Liver (tissue), 7 donors: ENCODE measurements at regions not wholly inside any gene's neighbourhood (a gene's known extent, or its start where the extent isn't known, plus 50 kb on each side); places are given as distances from the start of the nearest gene placed in this dataset.

ENCODE experiments used
- DNase-seq: peaks from one replicate; pipeline ENCODE4 v3.0.0-alpha.2; 2017; ENCODE audit warnings: low spot score
- H3K27ac ChIP-seq, 2 donors: one replicate each; pipeline ENCODE4 v1.7.0; 2013; ENCODE audit warnings: inconsistent platforms in 2 of 2, low read length in 2 of 2, control low read depth in 1 of 2, low read depth in 1 of 2, mild to moderate bottlenecking in 1 of 2
- H3K27me3 ChIP-seq, 4 donors: one replicate each; pipeline versions ENCODE4 v1.6.1 to v1.7.0; 2013; ENCODE audit warnings: low read length in 3 of 4, inconsistent platforms in 1 of 4, mild to moderate bottlenecking in 1 of 4, moderate library complexity in 1 of 4; ENCODE audit not compliant: control insufficient read depth in 4 of 4, insufficient read depth in 4 of 4
- H3K36me3 ChIP-seq, 4 donors: one replicate each; pipeline versions ENCODE4 v1.6.1 to v1.7.0; 2013; ENCODE audit warnings: low read length in 3 of 4, mild to moderate bottlenecking in 3 of 4, low read depth in 1 of 4, moderate library complexity in 1 of 4; ENCODE audit not compliant: control insufficient read depth in 4 of 4, insufficient read depth in 3 of 4
- H3K4me1 ChIP-seq, 4 donors: one replicate each; pipeline versions ENCODE4 v1.6.1 to v1.7.0; 2013; ENCODE audit warnings: low read length in 3 of 4, mild to moderate bottlenecking in 3 of 4, moderate library complexity in 1 of 4; ENCODE audit not compliant: control insufficient read depth in 4 of 4, insufficient read depth in 4 of 4
- H3K4me3 ChIP-seq, 3 donors: one replicate each; pipeline versions ENCODE4 v1.6.1 to v1.7.0; 2013; ENCODE audit warnings: low read length in 3 of 3, control low read depth in 1 of 3, low read depth in 1 of 3, mild to moderate bottlenecking in 1 of 3
- H3K9ac ChIP-seq, 2 donors: one replicate each; pipeline ENCODE4 v1.7.0; 2013; ENCODE audit warnings: low read length in 2 of 2, mild to moderate bottlenecking in 2 of 2, moderate library complexity in 2 of 2, control low read depth in 1 of 2, low read depth in 1 of 2
- H3K9me3 ChIP-seq, 4 donors: one replicate each; pipeline versions ENCODE4 v1.6.1 to v1.7.0; 2013; ENCODE audit warnings: low read length in 3 of 4; ENCODE audit not compliant: control insufficient read depth in 4 of 4
- ATF3 ChIP-seq: IDR thresholded peaks from 2 replicates; pipeline ENCODE4 v1.6.1; 2016; ENCODE audit warnings: antibody characterized with exemption
- EGR1 ChIP-seq, 2 donors: IDR thresholded peaks; 2 replicates each; pipeline ENCODE4 v1.6.1; 2016 to 2018; ENCODE audit warnings: antibody characterized with exemption in 2 of 2, low read depth in 2 of 2
- FOXA1 ChIP-seq: IDR thresholded peaks from 2 replicates; pipeline ENCODE4 v1.6.1; 2016; ENCODE audit warnings: antibody characterized with exemption
- FOXA2 ChIP-seq: IDR thresholded peaks from 2 replicates; pipeline ENCODE4 v1.6.1; 2016; ENCODE audit warnings: antibody characterized with exemption
- GABPA ChIP-seq, 2 donors: IDR thresholded peaks in 1 of 2; conservative IDR thresholded peaks in 1 of 2; 2 replicates each; pipeline ENCODE4 v1.6.1; 2016; ENCODE audit warnings: antibody characterized with exemption in 2 of 2, mild to moderate bottlenecking in 1 of 2, moderate library complexity in 1 of 2
- HNF4A ChIP-seq, 2 donors: conservative IDR thresholded peaks; 2 replicates each; pipeline ENCODE4 v1.6.1; 2016; ENCODE audit warnings: antibody characterized with exemption in 2 of 2, mild to moderate bottlenecking in 2 of 2
- HNF4G ChIP-seq: IDR thresholded peaks from 2 replicates; pipeline ENCODE4 v1.6.1; 2016; ENCODE audit warnings: antibody characterized with exemption
- JUND ChIP-seq, 2 donors: IDR thresholded peaks; 2 replicates each; pipeline ENCODE4 v1.6.1; 2016; ENCODE audit warnings: antibody characterized with exemption in 2 of 2
- MAX ChIP-seq: IDR thresholded peaks from 2 replicates; pipeline ENCODE4 v1.6.1; 2016; ENCODE audit warnings: antibody characterized with exemption
- SP1 ChIP-seq: IDR thresholded peaks from 2 replicates; pipeline ENCODE4 v1.6.1; 2018; ENCODE audit warnings: antibody characterized with exemption, mild to moderate bottlenecking
- TAF1 ChIP-seq: conservative IDR thresholded peaks from 2 replicates; pipeline ENCODE4 v1.6.1; 2016; ENCODE audit warnings: antibody characterized with exemption, mild to moderate bottlenecking
- YY1 ChIP-seq: IDR thresholded peaks from 2 replicates; pipeline ENCODE4 v1.6.1; 2016; ENCODE audit warnings: antibody characterized with exemption, mild to moderate bottlenecking
- ZBTB33 ChIP-seq: IDR thresholded peaks from 2 replicates; pipeline ENCODE4 v1.6.1; 2016; ENCODE audit warnings: antibody characterized with exemption
- WGBS: extraction: QIAGEN DNeasy Blood & Tissue Kit; methylation state at CpG from one replicate; pipeline ENCODE4 v1.1.7; 2013; 5-methylcytosine and 5-hydroxymethylcytosine counted together
- donor health status: healthy.
- donor health status: healthy.
- donor health status: healthy.
- donor health status: healthy.

DNA sequence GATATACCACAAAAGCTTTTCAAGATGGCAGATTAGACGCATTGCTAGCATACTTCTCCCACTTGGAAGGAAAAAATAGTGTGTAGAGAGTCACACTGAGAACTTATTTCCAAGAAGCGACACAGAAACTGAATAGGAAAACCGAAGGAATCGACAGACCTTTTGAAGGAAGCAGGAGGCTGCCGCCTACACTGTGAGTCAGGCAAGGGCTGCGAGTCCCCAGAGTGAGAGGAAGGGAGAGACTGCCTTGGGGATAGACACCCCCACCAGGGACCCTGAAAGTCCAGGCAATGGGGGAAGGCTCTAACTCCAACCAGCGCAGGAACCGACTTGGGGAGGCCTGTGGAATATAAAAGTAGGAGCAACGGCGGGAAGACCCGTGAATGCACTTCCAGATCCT, 53.7 kb upstream of the SIRPG start:
- Histone ChIP-seq H3K36me3 (no peaks in the 10 kb centered on the region), H3K4me3 (no peak overlapping the region), H3K9me3 (peaks cover 0 to 7% (median under 1%) of the 10 kb centered on the region in 4 donors), H3K4me1 (no peaks in the 10 kb centered on the region), H3K27me3 (peaks cover 0 to 4% (median 1%) of the 10 kb centered on the region in 4 donors), H3K9ac (no peak overlapping the region), H3K27ac (no peak overlapping the region)
- no peak for TF ChIP-seq GABPA (IDR thresholded peaks at IDR 0.05 in 1 of 2, conservative IDR thresholded peaks at IDR 0.05 in 1 of 2)
- no peak for TF ChIP-seq FOXA2
- no peak for TF ChIP-seq SP1
- TF ChIP-seq MAX, result no peak
- TF ChIP-seq HNF4G, result no peak
- WGBS, result 86% methylated on average over 11 of the region's 11 CpGs
- DNase-seq, result no peak

DNA sequence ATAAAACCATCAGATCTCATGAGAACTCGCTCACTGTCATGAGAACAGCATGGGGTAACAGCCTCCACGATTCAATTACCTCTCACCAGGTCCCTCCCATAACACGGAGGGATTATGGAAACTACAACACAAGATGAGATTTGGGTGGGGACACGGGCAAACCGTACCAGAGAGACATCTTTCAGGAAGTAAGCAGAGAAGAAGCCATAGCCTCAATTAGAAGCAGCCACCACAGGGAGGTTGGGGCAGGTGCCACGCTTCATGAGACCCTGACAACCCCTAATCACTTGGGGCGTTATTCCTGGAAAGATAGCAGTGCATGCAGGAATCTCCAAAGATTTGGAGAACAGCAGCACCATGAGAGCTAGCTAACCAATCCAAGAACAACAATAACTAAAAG, 52.9 kb upstream of the SIRPG start:
- Histone ChIP-seq H3K9me3 (peaks cover 0 to 7% (median under 1%) of the 10 kb centered on the region in 4 donors), H3K4me3 (no peak overlapping the region), H3K9ac (no peak overlapping the region), H3K27ac (no peak overlapping the region), H3K27me3 (peaks cover 0 to 4% (median 1%) of the 10 kb centered on the region in 4 donors), H3K36me3 (no peaks in the 10 kb centered on the region), H3K4me1 (no peaks in the 10 kb centered on the region)
- DNase-seq, result no peak
- no peak for TF ChIP-seq HNF4G
- TF ChIP-seq TAF1, result no peak
- no peak for TF ChIP-seq ATF3
- TF ChIP-seq JUND (IDR thresholded peaks at IDR 0.05), result no peak
- no peak for TF ChIP-seq FOXA1
- TF ChIP-seq ZBTB33, result no peak
- TF ChIP-seq MAX, result no peak
- TF ChIP-seq HNF4A (conservative IDR thresholded peaks at IDR 0.05), result no peak
- TF ChIP-seq GABPA (IDR thresholded peaks at IDR 0.05 in 1 of 2, conservative IDR thresholded peaks at IDR 0.05 in 1 of 2), result no peak
- TF ChIP-seq YY1, result no peak
- 51% methylated on average over 7 of the region's 7 CpGs for WGBS

DNA sequence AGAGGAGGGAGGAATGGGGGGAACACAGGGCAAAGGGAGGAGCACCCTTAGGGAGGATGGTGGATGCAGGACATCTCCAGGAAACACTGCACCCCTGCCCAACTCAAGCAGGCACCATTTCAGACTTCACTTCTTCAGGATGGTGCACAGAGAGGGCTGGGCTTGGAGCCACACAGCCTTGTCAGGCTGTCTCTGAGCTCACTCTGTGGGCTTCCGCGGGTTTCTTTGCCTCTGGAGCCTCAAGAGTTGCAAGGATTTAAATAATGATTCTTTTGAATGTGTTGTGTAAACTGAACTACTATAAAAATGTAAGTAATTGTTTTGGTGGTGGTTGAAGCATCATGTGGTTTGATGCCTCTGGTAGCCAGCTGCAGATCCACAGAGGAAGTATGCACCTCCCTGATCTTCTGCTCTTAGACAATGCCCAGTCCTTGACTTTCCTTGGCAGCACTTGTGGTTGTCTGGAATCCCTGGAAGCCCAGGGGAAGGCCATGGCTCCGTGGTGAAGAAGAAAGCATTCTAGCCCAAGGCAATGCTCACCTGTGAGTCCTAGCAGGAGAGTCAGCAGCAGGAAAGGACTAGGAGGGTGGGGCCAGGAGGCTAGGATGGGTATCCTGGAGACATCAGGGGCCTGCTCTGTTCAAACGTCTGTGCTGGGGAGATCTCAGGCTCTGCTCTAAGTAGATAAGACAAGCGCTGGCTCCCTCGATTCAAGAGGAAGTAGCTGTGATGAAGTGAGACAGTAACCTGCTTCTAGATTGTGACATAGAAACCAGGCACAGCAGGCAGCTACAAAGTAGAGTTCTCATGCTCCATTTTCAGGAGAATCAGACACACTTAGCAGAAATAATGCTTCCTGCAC, 50.2 kb upstream of the SIRPG start:
- Histone ChIP-seq H3K36me3 (no peaks in the 10 kb centered on the region), H3K4me1 (no peaks in the 10 kb centered on the region), H3K9ac (no peak overlapping the region), H3K27me3 (peaks cover 0 to 4% (median 1%) of the 10 kb centered on the region in 4 donors), H3K9me3 (peaks cover 0 to 7% (median under 1%) of the 10 kb centered on the region in 4 donors), H3K27ac (no peak overlapping the region), H3K4me3 (no peak overlapping the region)
- peak; percentile 55 for DNase-seq
- WGBS, result 60% methylated on average over 6 of the region's 6 CpGs
- TF ChIP-seq ZBTB33 (no peak), EGR1 (IDR thresholded peaks at IDR 0.05; ENCODE audit: low read depth in 2 of 2) (no peak)
